ENCODE measurements at regions not wholly inside any gene's neighbourhood (a gene's known extent, or its start where the extent isn't known, plus 50 kb on each side); places are given as distances from the start of the nearest gene placed in this dataset.
"Not testable (repeated sequence)": the region's sequence is repeated elsewhere in the genome, so short reads cannot be mapped to it uniquely, and the experiment has no call there.

GRCh38 chr6:140460267-140460666 lies 1085.8 kb upstream of the CITED2 start:
- TF ChIP-seq CTCF (IDR thresholded peaks at IDR 0.05; ENCODE audit: borderline replicate concordance): no peak
- no peak for DNase-seq

GRCh38 chr6:140459209-140459608 lies 1084.8 kb upstream of the CITED2 start:
- H3K27ac ChIP-seq (replicated peaks): no peak overlapping the region
- DNase-seq: no peak
- no peak for TF ChIP-seq CTCF (IDR thresholded peaks at IDR 0.05; ENCODE audit: borderline replicate concordance)
- H3K4me3 ChIP-seq: no peak overlapping the region
- H3K9me3 ChIP-seq (replicated peaks): peaks cover 16% of the 10 kb centered on the region
- H3K27me3 ChIP-seq (ENCODE audit: low read depth): no peaks in the 10 kb centered on the region
- H3K4me1 ChIP-seq: peaks cover 17% of the 10 kb centered on the region
- no peaks in the 10 kb centered on the region for H3K36me3 ChIP-seq
- intact Hi-C loops (cut with micrococcal nuclease): no loop called here

More at GRCh38 chr6:140460267-140460666, 1085.8 kb upstream of the CITED2 start:
- Histone ChIP-seq H3K36me3 (no peaks in the 10 kb centered on the region), H3K4me3 (no peak overlapping the region), H3K9me3 (replicated peaks) (peaks cover 8% of the 10 kb centered on the region), H3K27ac (replicated peaks) (no peak overlapping the region), H3K27me3 (ENCODE audit: low read depth) (no peaks in the 10 kb centered on the region), H3K4me1 (peaks cover 17% of the 10 kb centered on the region)
- intact Hi-C loops (cut with micrococcal nuclease): no loop called here

GRCh38 chr6:140446241-140446640 lies 1071.8 kb upstream of the CITED2 start:
- Histone ChIP-seq H3K36me3 (no peaks in the 10 kb centered on the region), H3K9me3 (replicated peaks) (no peaks in the 10 kb centered on the region), H3K27me3 (ENCODE audit: low read depth) (no peaks in the 10 kb centered on the region), H3K4me1 (peaks cover 10% of the 10 kb centered on the region), H3K27ac (replicated peaks) (no peak overlapping the region), H3K4me3 (no peak overlapping the region)
- no peak for TF ChIP-seq CTCF (IDR thresholded peaks at IDR 0.05; ENCODE audit: borderline replicate concordance)
- intact Hi-C loops (cut with micrococcal nuclease): loop anchor here (10.0 kb wide), 1 partner anchor 1071 kb away; the partner anchor contains the start of gene CITED2
- DNase-seq: no peak

- Histone ChIP-seq H3K4me1 (peaks cover 17% of the 10 kb centered on the region), H3K9me3 (replicated peaks) (no peaks in the 10 kb centered on the region), H3K27ac (replicated peaks) (no peak overlapping the region), H3K4me3 (no peak overlapping the region), H3K27me3 (ENCODE audit: low read depth) (no peaks in the 10 kb centered on the region), H3K36me3 (no peaks in the 10 kb centered on the region)
- TF ChIP-seq CTCF (IDR thresholded peaks at IDR 0.05; ENCODE audit: borderline replicate concordance): no peak
- DNase-seq: no peak
- intact Hi-C loops (cut with micrococcal nuclease): loop anchor here (10.0 kb wide), 1 partner anchor 1071 kb away; the partner anchor contains the start of gene CITED2
These were observed 1071.1 kb upstream of the CITED2 start for GRCh38 chr6:140445474-140446004.

- not testable (repeated sequence) for H3K27ac ChIP-seq (replicated peaks); DNase-seq; H3K36me3 ChIP-seq; H3K27me3 ChIP-seq (ENCODE audit: low read depth); H3K9me3 ChIP-seq (replicated peaks); H3K4me3 ChIP-seq
- peaks cover 32% of the 10 kb centered on the region for H3K4me1 ChIP-seq
- intact Hi-C loops (cut with micrococcal nuclease): loop anchor here (10.0 kb wide), 1 partner anchor 1068 kb away; the partner anchor contains the start of gene CITED2
These were observed 1068.7 kb upstream of the CITED2 start for GRCh38 chr6:140443112-140443511.

- TF ChIP-seq CTCF (IDR thresholded peaks at IDR 0.05; ENCODE audit: borderline replicate concordance): peak; percentile 72
- H3K4me1 ChIP-seq: peaks cover 38% of the 10 kb centered on the region
- H3K27ac ChIP-seq (replicated peaks): peak overlapping the region; percentile 45
- H3K36me3 ChIP-seq: no peaks in the 10 kb centered on the region
- H3K4me3 ChIP-seq: no peak overlapping the region
- intact Hi-C loops (cut with micrococcal nuclease): loop anchor here (10.0 kb wide), 1 partner anchor 1066 kb away; the partner anchor contains the start of gene CITED2
- no peaks in the 10 kb centered on the region for H3K27me3 ChIP-seq (ENCODE audit: low read depth)
- DNase-seq: peak; percentile 46
- H3K9me3 ChIP-seq (replicated peaks): no peaks in the 10 kb centered on the region
These were observed 1066.8 kb upstream of the CITED2 start for GRCh38 chr6:140441256-140441655.
